ENCODE measurements at regions not wholly inside any gene's neighbourhood (a gene's known extent, or its start where the extent isn't known, plus 50 kb on each side); places are given as distances from the start of the nearest gene placed in this dataset.

- no peak for DNase-seq (ENCODE audit: low read depth)
These were observed 51.3 kb upstream of the CNKSR3 start for GRCh38 chr6:154561750-154562149.

- no peak for DNase-seq (ENCODE audit: low read depth)
These were observed 54.8 kb upstream of the CNKSR3 start for GRCh38 chr6:154565331-154565730.

- DNase-seq (ENCODE audit: low read depth) = no peak
These were observed 56.4 kb upstream of the CNKSR3 start for GRCh38 chr6:154566866-154567265.

- no peak for DNase-seq (ENCODE audit: low read depth)
These were observed 57.3 kb upstream of the CNKSR3 start for GRCh38 chr6:154567695-154568220.

DNA sequence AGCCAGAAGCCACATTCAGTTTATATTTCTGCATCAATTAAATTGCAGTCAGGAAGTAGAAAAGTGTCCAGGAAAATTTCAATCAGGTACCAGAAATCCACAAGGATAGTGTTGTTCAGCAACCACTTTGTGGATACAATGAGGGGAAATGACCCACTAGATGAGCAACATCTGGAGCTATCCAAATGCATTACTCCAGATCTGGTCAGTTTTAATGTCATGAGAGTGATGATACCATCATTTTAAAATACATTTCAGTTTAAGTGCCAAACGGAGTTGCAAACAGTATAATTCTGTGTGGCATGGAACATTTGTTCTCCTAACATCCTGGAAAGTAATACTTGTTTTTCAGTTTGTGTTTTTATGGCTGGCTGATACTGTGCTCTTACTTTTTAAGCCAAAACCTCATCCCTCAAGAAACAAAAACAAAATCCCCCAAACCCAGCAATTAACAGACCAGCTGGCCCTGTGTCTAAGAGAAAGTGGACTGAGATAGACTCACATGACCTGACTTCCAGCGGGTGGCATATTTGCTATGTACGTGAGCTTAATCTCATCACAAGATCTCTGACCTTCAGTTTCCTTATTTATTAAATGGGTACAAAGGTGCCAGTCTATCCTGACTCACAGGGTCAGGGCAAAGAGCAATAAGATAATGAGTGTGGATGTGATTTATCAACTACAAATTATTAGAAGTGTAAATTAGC, 58.8 kb upstream of the CNKSR3 start:
- no peak for DNase-seq (ENCODE audit: low read depth)

DNA sequence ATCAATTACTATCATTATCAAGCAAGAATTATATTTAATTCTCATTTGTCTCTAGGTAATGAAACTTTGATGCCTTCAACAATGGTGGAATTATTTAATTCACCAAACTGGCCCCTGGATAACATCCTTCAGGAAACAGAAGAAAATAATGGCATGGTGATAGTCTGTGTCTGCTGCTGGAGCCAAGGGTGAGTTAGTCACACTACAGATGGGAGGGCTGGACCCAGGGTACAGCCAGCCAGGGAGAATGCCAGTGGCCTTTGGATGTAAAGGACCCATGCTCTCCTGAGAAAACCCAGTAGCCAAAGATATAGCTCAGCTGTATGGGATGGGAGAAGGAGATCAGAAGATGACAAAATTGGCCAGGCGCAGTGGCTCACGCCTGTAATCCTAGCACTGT, 60.0 kb upstream of the CNKSR3 start:
- DNase-seq (ENCODE audit: low read depth) = no peak

DNA sequence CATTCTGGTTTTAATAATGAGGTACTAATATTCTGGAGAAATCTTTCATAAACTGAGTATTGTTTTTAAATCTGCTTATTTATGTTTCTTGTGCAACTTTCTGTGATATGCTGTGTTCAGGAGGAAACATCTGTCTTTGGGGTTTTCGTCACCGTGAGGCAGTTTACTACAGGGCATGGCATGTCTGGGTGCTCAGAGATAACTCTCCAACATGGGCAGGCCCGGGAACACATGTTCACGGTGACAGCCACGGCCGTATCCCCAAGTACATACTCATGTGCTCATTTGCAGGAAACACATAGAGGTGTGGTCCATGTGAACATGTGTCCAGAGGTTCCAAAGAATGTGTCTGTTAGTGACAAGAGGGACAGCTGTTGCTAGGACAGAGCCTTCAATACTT, 62.1 kb upstream of the CNKSR3 start:
- no peak for DNase-seq (ENCODE audit: low read depth)

GRCh38 chr6:154578004-154578559, 67.6 kb upstream of the CNKSR3 start:
- DNase-seq (ENCODE audit: low read depth) = no peak

- DNase-seq (ENCODE audit: low read depth) = no peak
These were observed 68.6 kb upstream of the CNKSR3 start for GRCh38 chr6:154579046-154579445.

- DNase-seq (ENCODE audit: low read depth) = no peak
These were observed 69.0 kb upstream of the CNKSR3 start for GRCh38 chr6:154579485-154579884.

DNA sequence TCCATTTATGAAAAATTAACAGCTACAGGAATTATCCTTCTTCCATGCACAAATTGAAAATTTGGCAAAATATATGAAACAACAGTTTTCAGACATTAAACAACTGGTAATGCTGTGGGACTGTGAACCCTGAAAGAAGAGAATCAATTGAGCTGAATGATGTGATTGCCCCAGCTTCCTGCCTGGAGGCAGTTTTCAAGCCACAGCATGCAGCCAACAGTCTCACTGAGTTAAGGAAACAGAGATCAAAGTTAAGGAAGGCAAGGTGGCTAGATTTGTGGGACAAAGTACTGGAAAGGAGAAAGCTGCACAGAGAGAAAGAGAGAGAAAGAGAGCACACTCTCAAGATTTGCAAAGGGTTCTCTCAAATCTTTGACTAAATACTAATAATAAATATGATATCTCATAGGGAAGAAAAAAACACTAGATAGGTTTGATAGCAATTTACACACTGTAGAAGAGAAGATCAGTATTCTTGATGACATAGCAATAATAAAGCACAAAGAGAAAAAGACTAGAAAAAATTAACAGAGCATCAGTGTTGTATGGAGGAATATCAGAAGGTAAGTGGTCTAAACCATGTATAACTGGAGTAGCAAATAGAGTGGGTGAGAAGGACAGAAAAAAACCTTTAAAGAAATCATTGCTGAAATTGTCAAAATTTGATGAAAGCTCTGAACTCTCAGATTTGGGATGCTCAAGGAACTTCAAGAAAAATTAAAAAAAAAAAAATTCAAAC, 70.1 kb upstream of the CNKSR3 start:
- no peak for DNase-seq (ENCODE audit: low read depth)

DNA sequence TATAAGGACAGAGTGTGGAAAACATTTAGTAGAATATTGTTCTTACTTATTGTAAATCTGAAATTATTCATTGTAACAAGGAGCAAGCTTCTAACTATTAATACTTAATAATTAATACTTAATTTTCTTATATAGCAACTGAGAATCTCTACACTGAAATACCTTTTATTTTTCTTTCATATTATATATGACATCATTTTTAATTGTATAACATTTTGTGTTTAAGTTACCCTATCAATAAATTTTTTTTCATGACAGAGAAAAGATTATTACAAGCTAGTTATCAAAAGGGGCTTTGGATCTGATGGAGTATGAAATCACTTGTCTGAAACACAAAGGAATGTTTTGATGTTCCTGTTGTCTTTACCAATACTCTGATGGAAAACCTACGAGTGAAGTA, 72.2 kb upstream of the CNKSR3 start:
- no peak for DNase-seq (ENCODE audit: low read depth)

DNA sequence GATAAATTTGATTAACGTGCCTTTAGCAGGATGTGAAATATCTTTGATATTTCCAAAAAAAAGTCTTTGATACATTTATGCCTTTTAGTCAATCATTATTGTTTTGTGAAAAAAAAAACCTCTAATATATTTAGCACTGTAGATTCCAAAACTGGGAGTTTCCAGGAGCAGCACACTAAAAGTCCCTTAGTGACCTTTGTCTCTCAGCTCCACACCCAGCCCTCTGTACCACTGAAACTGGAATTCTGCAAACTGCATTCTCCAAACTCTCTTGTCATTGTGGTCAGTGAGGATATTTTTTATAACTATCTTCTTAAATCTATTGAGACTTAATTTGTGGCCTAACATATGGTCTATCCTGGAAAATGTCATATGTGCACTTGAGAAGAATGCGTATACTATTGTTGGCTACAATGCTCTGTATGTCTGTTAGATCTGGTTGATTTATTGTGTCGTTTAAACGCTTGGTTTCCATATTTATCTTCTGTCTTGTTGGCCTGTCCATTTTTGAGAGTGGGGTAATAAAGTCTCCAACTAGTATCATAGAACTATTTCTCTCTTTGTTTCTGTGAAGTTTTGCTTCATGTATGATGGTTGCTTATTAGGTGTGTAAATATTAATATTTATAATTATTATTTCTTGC, 73.2 kb upstream of the CNKSR3 start:
- DNase-seq (ENCODE audit: low read depth) = no peak

- no peak for DNase-seq (ENCODE audit: low read depth)
These were observed 80.3 kb upstream of the CNKSR3 start for GRCh38 chr6:154590756-154591155.

DNA sequence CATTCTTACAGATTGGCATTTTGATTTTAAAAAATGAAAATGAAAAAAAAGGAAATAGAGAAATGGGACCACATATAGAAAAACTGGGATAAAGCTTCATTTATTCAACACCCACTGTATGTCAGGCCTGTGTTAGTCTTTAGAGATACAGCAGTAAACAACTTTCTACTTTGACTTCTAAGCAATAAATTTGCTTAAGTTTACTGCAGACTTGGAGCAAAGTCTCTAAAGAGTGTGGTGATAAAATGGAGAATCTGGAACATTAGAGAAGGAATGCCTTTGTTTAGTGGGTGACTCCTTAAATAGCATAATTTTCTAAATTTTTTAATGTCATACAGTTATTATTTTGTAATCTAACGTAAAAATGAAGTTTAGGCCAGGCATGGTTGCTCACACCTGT, 80.7 kb upstream of the CNKSR3 start:
- DNase-seq (ENCODE audit: low read depth) = no peak

DNA sequence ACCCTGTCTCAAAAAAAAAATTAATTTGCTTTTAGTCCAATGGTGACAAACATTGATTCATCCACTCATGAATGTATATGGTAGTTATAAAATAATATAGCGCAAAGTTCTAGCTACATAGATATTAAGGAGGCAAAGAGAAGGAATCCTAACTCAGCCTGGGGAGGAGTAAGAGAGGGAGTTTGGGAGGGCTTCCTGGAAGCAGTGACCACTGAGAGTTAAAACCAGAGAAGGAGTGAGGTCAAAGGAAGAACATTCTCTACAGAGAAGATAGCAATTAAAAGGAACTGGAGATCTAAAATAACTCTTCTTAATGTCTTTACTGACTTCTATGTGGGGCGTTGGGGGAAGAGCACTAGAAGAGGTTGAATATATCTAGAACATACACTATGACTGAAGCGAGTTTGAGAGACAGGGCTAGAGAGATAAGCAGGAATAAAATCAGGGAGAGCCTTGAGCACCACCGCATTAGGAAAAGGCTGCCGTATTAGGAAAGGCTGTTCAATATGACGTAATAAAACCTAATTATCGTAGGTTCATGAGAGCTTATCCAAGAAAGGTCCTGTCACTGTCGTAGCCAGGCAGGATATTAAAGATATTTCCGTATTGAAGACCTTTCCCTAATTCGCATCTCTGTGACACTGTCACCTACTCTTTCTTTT, 81.8 kb upstream of the CNKSR3 start:
- DNase-seq (ENCODE audit: low read depth) = no peak

DNA sequence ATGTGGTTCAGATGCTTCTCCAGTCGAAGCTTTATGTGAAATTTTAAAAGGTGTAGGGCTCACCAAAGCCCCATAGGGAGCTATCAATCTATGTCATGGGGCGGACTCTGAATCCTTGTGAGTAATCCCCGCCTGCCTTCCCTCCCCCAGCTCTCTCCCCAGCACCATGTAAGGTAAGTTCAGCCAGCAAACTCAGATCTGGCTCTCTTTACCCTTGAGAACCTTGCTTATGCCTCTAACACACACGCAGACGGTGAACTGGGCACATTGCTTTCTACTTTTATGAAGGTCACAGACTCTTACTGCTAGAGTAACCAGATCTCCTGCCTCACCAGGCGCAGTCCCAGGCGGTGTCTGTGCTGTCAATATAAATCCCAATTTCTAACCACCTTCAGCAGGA, 82.6 kb upstream of the CNKSR3 start:
- no peak for DNase-seq (ENCODE audit: low read depth)

- DNase-seq (ENCODE audit: low read depth) = no peak
These were observed 84.2 kb upstream of the CNKSR3 start for GRCh38 chr6:154594496-154595198.

DNA sequence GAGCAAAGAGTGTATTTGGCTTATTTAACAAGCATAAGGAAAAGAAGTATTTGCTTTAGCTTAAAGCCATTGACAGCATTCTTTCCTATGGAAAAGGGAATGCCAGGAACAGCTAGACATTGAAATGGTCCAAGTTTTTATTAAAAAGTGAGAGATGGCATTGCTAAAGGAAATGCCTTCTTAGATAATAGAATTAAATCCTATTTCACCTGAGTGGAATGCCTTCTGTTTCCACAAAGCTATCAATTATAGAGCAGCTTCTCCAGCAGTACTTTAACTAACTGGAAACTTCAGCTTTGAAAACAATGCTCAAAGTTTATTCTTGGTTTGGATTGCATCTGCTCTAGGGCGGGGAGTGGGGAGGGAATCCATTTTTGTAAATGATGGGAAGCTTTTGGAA, 85.1 kb upstream of the CNKSR3 start:
- DNase-seq (ENCODE audit: low read depth) = no peak

DNA sequence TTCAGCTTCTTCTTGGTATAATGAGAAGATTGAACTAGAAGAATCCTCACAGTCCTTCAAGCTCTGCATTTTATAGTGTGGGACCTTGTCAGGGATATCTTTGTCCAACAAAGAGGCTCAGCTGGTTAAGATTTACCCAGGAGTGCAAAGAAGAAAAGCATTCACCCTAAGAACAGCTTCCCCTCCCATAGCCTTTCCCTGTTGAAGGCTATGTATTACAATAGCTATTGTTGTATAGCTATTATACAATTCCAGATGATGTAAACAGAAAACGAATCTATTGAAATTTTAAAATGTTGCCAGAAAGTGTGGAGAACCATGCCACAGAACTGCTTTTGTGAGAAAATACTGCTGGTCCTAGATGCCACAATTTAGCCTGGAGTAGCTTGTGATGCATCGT, 85.5 kb upstream of the CNKSR3 start:
- no peak for DNase-seq (ENCODE audit: low read depth)

DNA sequence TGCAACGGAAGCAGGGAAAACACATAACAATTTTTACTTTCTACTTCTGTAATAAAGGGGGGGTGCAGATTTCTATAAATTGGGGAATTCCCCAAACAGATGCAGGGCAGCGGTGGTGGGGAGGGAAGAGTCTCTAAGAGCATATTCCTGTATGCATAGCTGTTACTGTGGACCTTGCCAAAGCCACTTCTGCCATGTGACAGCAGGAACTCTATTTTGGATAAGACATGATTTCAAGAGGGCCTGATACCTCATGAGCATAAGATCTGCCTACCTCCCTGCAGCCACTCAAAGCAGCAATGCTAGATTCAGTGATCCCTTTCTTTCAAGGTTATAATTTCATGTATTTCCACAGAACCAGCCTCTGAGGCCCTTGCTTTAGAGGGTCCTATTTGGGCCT, 86.2 kb upstream of the CNKSR3 start:
- DNase-seq (ENCODE audit: low read depth) = no peak

DNA sequence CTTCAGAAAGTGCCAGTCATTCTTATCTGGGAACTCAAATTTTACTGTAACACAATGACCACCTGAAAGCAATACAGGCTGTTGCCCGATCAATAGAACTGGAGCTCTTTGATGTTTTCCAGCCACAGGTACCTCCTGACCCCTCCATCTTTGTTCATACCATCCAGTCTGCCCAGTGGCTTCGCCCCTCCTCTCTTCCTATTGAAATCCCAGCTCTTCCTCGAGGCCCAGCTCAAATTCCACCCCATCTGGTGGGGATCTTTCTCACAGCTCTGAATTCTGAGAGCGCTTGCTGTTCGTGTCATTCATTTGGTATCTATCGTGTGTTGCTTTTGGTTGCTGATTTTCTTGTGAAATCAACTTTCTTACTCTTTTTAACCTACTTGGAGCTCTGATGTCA, 87.9 kb upstream of the CNKSR3 start:
- no peak for DNase-seq (ENCODE audit: low read depth)

All from activated T-cell treated with anti-CD3 and anti-CD28 coated beads for 24 hours (primary cell).